AG04449 (cell line): ENCODE measurements at regions not wholly inside any gene's neighbourhood (a gene's known extent, or its start where the extent isn't known, plus 50 kb on each side); places are given as distances from the start of the nearest gene placed in this dataset.
"Not testable (repeated sequence)": the region's sequence is repeated elsewhere in the genome, so short reads cannot be mapped to it uniquely, and the experiment has no call there.

Experiments
- CTCF ChIA-PET: fragments of 350-600 bp; formaldehyde crosslinking; extraction: SDS; loops from one replicate; lab custom pipeline; 2021; ENCODE audit warnings: antibody characterized with exemption; lab: Yijun Ruan, JAX
- POLR2A ChIA-PET: fragments of 400-600, 350-600 bp; formaldehyde crosslinking; extraction: SDS; loops from one replicate; lab custom pipeline; 2020; ENCODE audit warnings: antibody characterized with exemption, inconsistent platforms; lab: Yijun Ruan, JAX
- DNase-seq: peaks from one replicate; pipeline ENCODE4 v3.0.0-alpha.2; 2010; ENCODE audit warnings: low read depth, low spot score
- H3K4me3 ChIP-seq: 2 replicates; pipeline ENCODE4 v1.5.1; 2011; ENCODE audit warnings: low read depth, mild to moderate bottlenecking, control low read depth, low read length
- TF ChIP-seq, protein P1 (sequence below): IDR thresholded peaks from one replicate; pipeline ENCODE4 v1.5.1; 2011; ENCODE audit warnings: mild to moderate bottlenecking, moderate library complexity, low read length, control low read depth, inconsistent platforms; ENCODE audit not compliant: insufficient read depth; ENCODE audit errors: missing control alignments

GRCh38 chr9:29245351-29245750 lies 1672.1 kb upstream of the C9orf72 start:
- ChIA-PET CTCF (no interaction called here), POLR2A (no interaction called here)
- H3K4me3 ChIP-seq = no peak overlapping the region
- DNase-seq = no peak
- TF ChIP-seq, protein P1, sequence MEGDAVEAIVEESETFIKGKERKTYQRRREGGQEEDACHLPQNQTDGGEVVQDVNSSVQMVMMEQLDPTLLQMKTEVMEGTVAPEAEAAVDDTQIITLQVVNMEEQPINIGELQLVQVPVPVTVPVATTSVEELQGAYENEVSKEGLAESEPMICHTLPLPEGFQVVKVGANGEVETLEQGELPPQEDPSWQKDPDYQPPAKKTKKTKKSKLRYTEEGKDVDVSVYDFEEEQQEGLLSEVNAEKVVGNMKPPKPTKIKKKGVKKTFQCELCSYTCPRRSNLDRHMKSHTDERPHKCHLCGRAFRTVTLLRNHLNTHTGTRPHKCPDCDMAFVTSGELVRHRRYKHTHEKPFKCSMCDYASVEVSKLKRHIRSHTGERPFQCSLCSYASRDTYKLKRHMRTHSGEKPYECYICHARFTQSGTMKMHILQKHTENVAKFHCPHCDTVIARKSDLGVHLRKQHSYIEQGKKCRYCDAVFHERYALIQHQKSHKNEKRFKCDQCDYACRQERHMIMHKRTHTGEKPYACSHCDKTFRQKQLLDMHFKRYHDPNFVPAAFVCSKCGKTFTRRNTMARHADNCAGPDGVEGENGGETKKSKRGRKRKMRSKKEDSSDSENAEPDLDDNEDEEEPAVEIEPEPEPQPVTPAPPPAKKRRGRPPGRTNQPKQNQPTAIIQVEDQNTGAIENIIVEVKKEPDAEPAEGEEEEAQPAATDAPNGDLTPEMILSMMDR = no peak

DNA sequence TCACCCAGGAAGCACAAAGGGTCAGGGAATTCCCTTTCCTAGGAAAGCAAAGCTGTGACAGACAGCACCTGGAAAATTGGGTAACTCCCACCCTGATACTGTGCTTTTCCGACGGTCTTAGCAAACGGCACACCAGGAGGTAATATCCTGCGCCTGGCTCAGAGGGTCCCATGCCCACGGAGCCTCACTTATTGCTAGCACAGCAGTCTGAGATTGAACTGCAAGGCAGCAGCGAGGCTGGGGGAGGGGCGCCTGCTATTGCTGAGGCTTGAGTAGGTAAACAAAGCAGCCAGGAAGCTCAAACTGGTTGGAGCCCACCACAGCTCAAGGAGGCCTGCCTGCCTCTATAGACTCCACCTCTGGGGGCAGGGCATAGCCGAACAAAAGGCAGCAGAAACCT lies 1697.1 kb upstream of the C9orf72 start:
- POLR2A ChIA-PET, CTCF ChIA-PET, H3K4me3 ChIP-seq, DNase-seq: not testable (repeated sequence)

- POLR2A ChIA-PET = no interaction called here
- CTCF ChIA-PET = no interaction called here
- DNase-seq = no peak
These were observed 1708.8 kb upstream of the C9orf72 start for GRCh38 chr9:29282121-29282520.

GRCh38 chr9:29285818-29286217 lies 1712.5 kb upstream of the C9orf72 start:
- no peak for DNase-seq
- ChIA-PET POLR2A (interaction anchor here (0.6 kb wide), 1 partner anchor 12 kb away, joined by 4 read pairs; no protein-coding TSS in a partner anchor), CTCF (no interaction called here)
- TF ChIP-seq, protein P1 = no peak
- no peak overlapping the region for H3K4me3 ChIP-seq

More at GRCh38 chr9:29282121-29282520, 1708.8 kb upstream of the C9orf72 start:
- H3K4me3 ChIP-seq = no peak overlapping the region
- TF ChIP-seq, protein P1 = no peak

DNA sequence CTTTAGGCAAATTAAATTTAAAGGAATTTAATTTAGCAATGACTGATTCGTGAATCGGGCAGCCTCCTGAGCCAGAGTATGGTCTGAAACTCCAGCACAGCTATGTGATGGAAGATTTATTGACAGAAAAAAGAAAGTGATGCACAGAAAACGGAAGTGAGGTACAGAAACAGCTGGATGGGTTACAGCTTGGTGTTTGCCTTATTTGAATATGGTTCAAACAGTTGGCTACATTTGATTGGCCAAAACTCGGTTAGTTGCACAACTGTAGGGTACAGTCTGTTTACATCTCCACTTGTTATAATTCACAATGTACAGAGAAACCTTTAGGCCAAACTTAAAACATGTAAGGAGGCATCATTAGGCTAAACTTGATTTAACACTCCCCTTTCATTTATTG lies 1716.1 kb upstream of the C9orf72 start:
- ChIA-PET CTCF (no interaction called here), POLR2A (no interaction called here)
- no peak overlapping the region for H3K4me3 ChIP-seq
- DNase-seq = no peak
- TF ChIP-seq, protein P1 = no peak

DNA sequence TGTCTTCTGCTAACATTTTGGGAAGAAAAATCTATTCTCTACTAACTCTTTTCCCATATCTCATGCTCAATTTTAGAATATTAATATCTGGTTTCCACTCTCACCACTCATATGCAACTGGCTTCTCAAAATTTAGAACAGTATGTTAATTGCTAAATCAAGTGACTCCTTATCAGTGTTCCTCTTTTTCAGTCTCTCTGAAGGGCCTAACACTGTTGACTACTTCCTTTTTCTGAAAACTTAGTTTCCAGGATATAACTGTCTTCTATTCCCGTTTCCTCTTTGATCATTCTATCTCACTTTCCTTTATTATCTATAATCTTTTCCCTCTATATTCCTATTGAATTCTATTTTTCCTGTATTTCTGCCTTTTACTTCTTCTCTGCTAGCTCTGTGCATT lies 1717.2 kb upstream of the C9orf72 start:
- TF ChIP-seq, protein P1 = no peak
- no peak overlapping the region for H3K4me3 ChIP-seq
- no peak for DNase-seq
- CTCF ChIA-PET = no interaction called here
- POLR2A ChIA-PET = no interaction called here

- DNase-seq = no peak
- ChIA-PET POLR2A (interaction anchor here (0.7 kb wide), 1 partner anchor 12 kb away, joined by 4 read pairs; no protein-coding TSS in a partner anchor), CTCF (no interaction called here)
- H3K4me3 ChIP-seq = no peak overlapping the region
- TF ChIP-seq, protein P1 = no peak
These were observed 1724.3 kb upstream of the C9orf72 start for GRCh38 chr9:29297592-29297991.
